Breast epithelium (tissue), 3 donors: ENCODE measurements at regions not wholly inside any gene's neighbourhood (a gene's known extent, or its start where the extent isn't known, plus 50 kb on each side); places are given as distances from the start of the nearest gene placed in this dataset.

Experiments
- POLR2A ChIP-seq: fragments of 450-650 bp; IDR thresholded peaks from one replicate; pipeline ENCODE4 v1.6.1; 2016; ENCODE audit warnings: antibody characterized with exemption, mild to moderate bottlenecking, moderate library complexity
- TF ChIP-seq, protein P1 (sequence below), 3 donors: fragments of 450-650 bp; IDR thresholded peaks; one replicate each; pipeline ENCODE4 v1.5.1; 2016 to 2017; ENCODE audit warnings: antibody characterized with exemption in 3 of 3, mild to moderate bottlenecking in 3 of 3, moderate library complexity in 3 of 3

DNA sequence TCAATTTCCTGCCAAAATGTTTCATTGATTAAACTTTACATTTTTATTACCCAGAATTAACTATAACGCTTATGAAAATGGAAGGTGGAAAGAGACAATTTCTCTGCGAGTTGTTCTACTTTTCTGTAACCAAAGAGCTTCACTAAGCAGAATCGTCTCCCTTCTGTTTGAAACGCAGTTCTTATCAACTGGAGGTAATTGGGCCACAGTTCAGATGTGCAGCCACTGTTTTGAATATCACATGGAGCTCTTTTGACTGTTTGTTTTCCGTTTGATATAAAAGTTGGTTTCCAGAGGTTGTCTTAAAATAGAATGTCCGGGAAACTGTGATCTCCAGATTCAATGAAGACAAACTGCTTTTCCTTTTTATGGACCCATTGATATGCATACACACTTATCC lies 183.3 kb upstream of the SEL1L start:
- TF ChIP-seq, protein P1, sequence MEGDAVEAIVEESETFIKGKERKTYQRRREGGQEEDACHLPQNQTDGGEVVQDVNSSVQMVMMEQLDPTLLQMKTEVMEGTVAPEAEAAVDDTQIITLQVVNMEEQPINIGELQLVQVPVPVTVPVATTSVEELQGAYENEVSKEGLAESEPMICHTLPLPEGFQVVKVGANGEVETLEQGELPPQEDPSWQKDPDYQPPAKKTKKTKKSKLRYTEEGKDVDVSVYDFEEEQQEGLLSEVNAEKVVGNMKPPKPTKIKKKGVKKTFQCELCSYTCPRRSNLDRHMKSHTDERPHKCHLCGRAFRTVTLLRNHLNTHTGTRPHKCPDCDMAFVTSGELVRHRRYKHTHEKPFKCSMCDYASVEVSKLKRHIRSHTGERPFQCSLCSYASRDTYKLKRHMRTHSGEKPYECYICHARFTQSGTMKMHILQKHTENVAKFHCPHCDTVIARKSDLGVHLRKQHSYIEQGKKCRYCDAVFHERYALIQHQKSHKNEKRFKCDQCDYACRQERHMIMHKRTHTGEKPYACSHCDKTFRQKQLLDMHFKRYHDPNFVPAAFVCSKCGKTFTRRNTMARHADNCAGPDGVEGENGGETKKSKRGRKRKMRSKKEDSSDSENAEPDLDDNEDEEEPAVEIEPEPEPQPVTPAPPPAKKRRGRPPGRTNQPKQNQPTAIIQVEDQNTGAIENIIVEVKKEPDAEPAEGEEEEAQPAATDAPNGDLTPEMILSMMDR (IDR thresholded peaks at IDR 0.05) = no peak
- no peak for TF ChIP-seq POLR2A
